ENCODE measurements at regions not wholly inside any gene's neighbourhood (a gene's known extent, or its start where the extent isn't known, plus 50 kb on each side); places are given as distances from the start of the nearest gene placed in this dataset.

- DNase-seq: no peak
Measured at GRCh38 chr7:22962775-22963350, 51.1 kb downstream of the HYCC1 start.

- DNase-seq: no peak
Measured at GRCh38 chr7:22958742-22959141, 55.2 kb downstream of the HYCC1 start.

GRCh38 chr7:22954251-22954650 lies 59.7 kb downstream of the HYCC1 start:
- DNase-seq: no peak

- DNase-seq: no peak
Measured at GRCh38 chr7:22952306-22953015, 61.5 kb downstream of the HYCC1 start.

- no peak for DNase-seq
Measured at GRCh38 chr7:22949944-22950343, 64.0 kb downstream of the HYCC1 start.

- DNase-seq: no peak
Measured at GRCh38 chr7:22949221-22949620, 64.7 kb downstream of the HYCC1 start.

- no peak for DNase-seq
Measured at GRCh38 chr7:22948770-22949169, 65.2 kb downstream of the HYCC1 start.

GRCh38 chr7:22945584-22945983 lies 68.3 kb downstream of the HYCC1 start:
- no peak for DNase-seq

GRCh38 chr7:22944510-22944909 lies 69.4 kb downstream of the HYCC1 start:
- no peak for DNase-seq

GRCh38 chr7:22944022-22944421 lies 69.9 kb downstream of the HYCC1 start:
- DNase-seq: no peak

GRCh38 chr7:22942191-22942590 lies 71.7 kb downstream of the HYCC1 start:
- DNase-seq: no peak

GRCh38 chr7:22939842-22940241 lies 74.1 kb downstream of the HYCC1 start:
- no peak for DNase-seq

GRCh38 chr7:22937946-22938345 lies 76.0 kb downstream of the HYCC1 start:
- no peak for DNase-seq

GRCh38 chr7:22936246-22936645 lies 77.7 kb downstream of the HYCC1 start:
- no peak for DNase-seq

- DNase-seq: no peak
Measured at GRCh38 chr7:22935269-22935668, 78.7 kb downstream of the HYCC1 start.

GRCh38 chr7:22934473-22935065 lies 79.4 kb downstream of the HYCC1 start:
- DNase-seq: no peak

- DNase-seq: no peak
Measured at GRCh38 chr7:22934023-22934422, 79.9 kb downstream of the HYCC1 start.

- DNase-seq: no peak
Measured at GRCh38 chr7:22932896-22933295, 81.0 kb downstream of the HYCC1 start.

- no peak for DNase-seq
Measured at GRCh38 chr7:22931011-22931410, 82.9 kb downstream of the HYCC1 start.

GRCh38 chr7:22922307-22922706 lies 91.6 kb downstream of the HYCC1 start:
- DNase-seq: no peak

- no peak for DNase-seq
Measured at GRCh38 chr7:22921386-22922086, 92.4 kb downstream of the HYCC1 start.

GRCh38 chr7:22920672-22921071 lies 93.3 kb downstream of the HYCC1 start:
- no peak for DNase-seq

GRCh38 chr7:22913158-22913557 lies 90.5 kb upstream of the TOMM7 start:
- no peak for DNase-seq

GRCh38 chr7:22911889-22912288 lies 89.2 kb upstream of the TOMM7 start:
- no peak for DNase-seq
